ENCODE measurements at regions not wholly inside any gene's neighbourhood (a gene's known extent, or its start where the extent isn't known, plus 50 kb on each side); places are given as distances from the start of the nearest gene placed in this dataset.

DNA sequence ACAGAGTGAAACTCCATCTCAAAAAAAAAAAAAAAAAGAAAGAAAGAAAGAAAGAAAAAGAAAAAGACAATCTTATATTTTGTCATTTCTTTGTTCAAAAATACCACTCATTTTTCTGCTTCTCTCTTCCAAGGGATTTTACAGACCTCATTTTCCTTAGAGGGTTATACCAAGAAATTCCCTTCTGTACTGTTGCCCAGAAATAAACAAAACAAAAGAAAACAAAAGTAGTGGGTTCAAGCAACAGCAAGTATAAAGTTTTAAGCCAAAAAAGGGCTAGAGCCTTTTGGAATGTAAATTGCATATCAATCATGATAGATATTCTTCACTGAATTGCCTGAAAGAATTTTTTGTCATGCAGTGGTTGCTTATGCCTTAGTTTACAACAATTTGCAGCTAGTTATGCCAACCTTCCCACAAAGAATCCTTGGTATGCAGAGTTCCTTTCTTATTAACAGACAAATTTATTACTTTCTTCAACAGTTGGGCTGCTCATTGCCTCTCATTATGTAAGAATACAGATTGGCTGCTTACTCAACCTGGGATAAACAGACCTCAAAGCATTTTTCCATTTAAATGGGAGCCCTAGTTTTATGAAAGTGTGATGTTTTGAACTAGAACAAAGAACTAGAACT, 129.1 kb upstream of the PPFIA2 start:
- TF ChIP-seq, protein P1, sequence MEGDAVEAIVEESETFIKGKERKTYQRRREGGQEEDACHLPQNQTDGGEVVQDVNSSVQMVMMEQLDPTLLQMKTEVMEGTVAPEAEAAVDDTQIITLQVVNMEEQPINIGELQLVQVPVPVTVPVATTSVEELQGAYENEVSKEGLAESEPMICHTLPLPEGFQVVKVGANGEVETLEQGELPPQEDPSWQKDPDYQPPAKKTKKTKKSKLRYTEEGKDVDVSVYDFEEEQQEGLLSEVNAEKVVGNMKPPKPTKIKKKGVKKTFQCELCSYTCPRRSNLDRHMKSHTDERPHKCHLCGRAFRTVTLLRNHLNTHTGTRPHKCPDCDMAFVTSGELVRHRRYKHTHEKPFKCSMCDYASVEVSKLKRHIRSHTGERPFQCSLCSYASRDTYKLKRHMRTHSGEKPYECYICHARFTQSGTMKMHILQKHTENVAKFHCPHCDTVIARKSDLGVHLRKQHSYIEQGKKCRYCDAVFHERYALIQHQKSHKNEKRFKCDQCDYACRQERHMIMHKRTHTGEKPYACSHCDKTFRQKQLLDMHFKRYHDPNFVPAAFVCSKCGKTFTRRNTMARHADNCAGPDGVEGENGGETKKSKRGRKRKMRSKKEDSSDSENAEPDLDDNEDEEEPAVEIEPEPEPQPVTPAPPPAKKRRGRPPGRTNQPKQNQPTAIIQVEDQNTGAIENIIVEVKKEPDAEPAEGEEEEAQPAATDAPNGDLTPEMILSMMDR (IDR thresholded peaks at IDR 0.05), result no peak
- Mint-ChIP-seq H3K4me1 (ENCODE audit: unreplicated experiment) (no peaks in the 10 kb centered on the region), H3K9me3 (ENCODE audit: unreplicated experiment) (peaks cover 8% of the 10 kb centered on the region), H3K4me3 (ENCODE audit: unreplicated experiment) (no peak overlapping the region), H3K36me3 (ENCODE audit: unreplicated experiment) (no peaks in the 10 kb centered on the region), H3K27ac (ENCODE audit: unreplicated experiment) (no peak overlapping the region), H3K27me3 (ENCODE audit: unreplicated experiment) (no peaks in the 10 kb centered on the region)
- DNase-seq (ENCODE audit: extremely low spot score, unreplicated experiment), result no peak

DNA sequence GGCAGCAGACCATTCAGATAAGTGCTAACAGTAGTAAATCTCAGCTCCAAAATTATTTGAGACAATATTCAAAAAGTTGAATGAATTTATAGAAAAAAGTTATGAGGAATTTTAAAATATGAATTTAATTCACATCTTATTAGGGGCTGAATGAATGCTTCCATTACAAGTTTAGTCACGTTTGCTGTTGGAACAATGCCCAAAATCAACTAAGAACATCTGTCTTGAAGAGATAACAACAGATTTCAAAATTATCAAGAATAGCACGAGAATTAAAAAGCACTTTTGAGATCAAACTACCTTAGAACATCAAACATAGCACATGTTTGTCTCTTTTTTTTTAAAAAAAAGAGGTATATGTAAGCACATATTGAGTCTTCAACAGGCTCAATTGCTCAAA, 115.4 kb upstream of the PPFIA2 start:
- Mint-ChIP-seq H3K27me3 (ENCODE audit: unreplicated experiment) (no peaks in the 10 kb centered on the region), H3K9me3 (ENCODE audit: unreplicated experiment) (no peaks in the 10 kb centered on the region), H3K4me1 (ENCODE audit: unreplicated experiment) (no peaks in the 10 kb centered on the region), H3K27ac (ENCODE audit: unreplicated experiment) (no peak overlapping the region), H3K36me3 (ENCODE audit: unreplicated experiment) (no peaks in the 10 kb centered on the region), H3K4me3 (ENCODE audit: unreplicated experiment) (no peak overlapping the region)
- no peak for DNase-seq (ENCODE audit: extremely low spot score, unreplicated experiment)
- TF ChIP-seq, protein P1 (IDR thresholded peaks at IDR 0.05), result no peak

DNA sequence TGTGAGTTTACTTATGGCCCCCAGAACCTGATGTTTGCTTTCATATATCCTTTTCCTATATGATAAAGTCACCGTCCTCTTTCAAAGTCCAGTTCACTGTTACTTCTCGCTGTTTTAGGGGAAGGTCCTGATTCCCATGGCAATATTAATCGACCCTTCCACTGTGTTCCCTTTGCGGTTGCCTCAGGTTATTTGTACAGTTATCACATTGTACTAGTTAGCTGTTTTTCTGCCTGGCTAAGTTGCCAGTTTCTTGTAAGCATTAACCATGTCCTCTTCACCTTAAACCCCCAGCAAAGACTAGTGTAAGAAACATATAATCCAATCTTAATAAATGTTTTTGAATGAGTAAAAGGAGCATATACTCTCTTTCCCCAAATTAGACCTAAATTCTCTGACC, 115.0 kb upstream of the PPFIA2 start:
- Mint-ChIP-seq H3K36me3 (ENCODE audit: unreplicated experiment) (no peaks in the 10 kb centered on the region), H3K9me3 (ENCODE audit: unreplicated experiment) (no peaks in the 10 kb centered on the region), H3K4me1 (ENCODE audit: unreplicated experiment) (no peaks in the 10 kb centered on the region), H3K4me3 (ENCODE audit: unreplicated experiment) (no peak overlapping the region), H3K27me3 (ENCODE audit: unreplicated experiment) (no peaks in the 10 kb centered on the region), H3K27ac (ENCODE audit: unreplicated experiment) (no peak overlapping the region)
- TF ChIP-seq, protein P1 (IDR thresholded peaks at IDR 0.05), result no peak
- no peak for DNase-seq (ENCODE audit: extremely low spot score, unreplicated experiment)

DNA sequence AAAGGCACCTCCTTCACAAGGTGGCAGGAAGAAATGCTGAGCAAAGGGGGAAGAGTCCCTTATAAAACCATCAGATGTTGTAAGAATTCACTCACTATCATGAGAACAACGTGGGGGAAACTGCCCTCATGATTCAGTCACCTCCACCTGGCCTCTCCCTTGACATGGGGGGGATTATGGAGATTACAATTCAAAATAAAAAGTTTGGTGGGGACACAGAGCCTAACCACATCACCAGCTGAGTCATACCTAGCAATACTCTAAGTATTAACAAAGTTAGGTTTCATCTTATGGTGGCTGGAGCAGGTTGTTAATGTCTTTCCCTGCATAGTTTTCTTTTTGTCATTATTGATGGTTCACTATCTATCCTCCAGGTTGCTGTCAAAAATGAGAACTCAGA, 113.2 kb upstream of the PPFIA2 start:
- Mint-ChIP-seq H3K4me1 (ENCODE audit: unreplicated experiment) (no peaks in the 10 kb centered on the region), H3K9me3 (ENCODE audit: unreplicated experiment) (no peaks in the 10 kb centered on the region), H3K27me3 (ENCODE audit: unreplicated experiment) (no peaks in the 10 kb centered on the region), H3K4me3 (ENCODE audit: unreplicated experiment) (no peak overlapping the region), H3K36me3 (ENCODE audit: unreplicated experiment) (no peaks in the 10 kb centered on the region), H3K27ac (ENCODE audit: unreplicated experiment) (no peak overlapping the region)
- no peak for DNase-seq (ENCODE audit: extremely low spot score, unreplicated experiment)
- TF ChIP-seq, protein P1 (IDR thresholded peaks at IDR 0.05), result no peak

DNA sequence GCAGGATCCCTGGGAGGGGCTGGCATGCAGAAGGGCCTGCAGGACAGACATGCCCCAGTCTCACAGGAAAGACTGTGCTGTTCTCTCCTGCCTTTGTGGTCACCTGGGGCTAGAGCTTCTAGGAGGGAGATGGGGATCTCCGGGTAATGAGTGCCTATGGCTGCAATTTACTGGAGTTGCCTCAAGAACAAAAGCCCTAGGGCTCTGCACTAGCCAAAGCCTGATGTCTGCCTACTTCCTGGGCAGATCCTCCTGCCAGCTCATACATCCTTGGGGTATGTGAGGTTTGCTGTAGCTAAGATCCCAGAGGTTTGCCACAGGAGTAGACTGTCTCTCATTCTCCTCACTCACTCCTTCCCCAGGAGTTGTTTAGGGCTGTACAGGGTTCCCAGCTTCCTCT, 106.9 kb upstream of the PPFIA2 start:
- Mint-ChIP-seq H3K36me3 (ENCODE audit: unreplicated experiment) (no peaks in the 10 kb centered on the region), H3K27ac (ENCODE audit: unreplicated experiment) (no peak overlapping the region), H3K4me3 (ENCODE audit: unreplicated experiment) (no peak overlapping the region), H3K4me1 (ENCODE audit: unreplicated experiment) (no peaks in the 10 kb centered on the region), H3K27me3 (ENCODE audit: unreplicated experiment) (no peaks in the 10 kb centered on the region), H3K9me3 (ENCODE audit: unreplicated experiment) (no peaks in the 10 kb centered on the region)
- no peak for DNase-seq (ENCODE audit: extremely low spot score, unreplicated experiment)
- TF ChIP-seq, protein P1 (IDR thresholded peaks at IDR 0.05), result no peak

Data from osteocyte (in vitro differentiated cells).